ENCODE measurements at regions not wholly inside any gene's neighbourhood (a gene's known extent, or its start where the extent isn't known, plus 50 kb on each side); places are given as distances from the start of the nearest gene placed in this dataset.

DNA sequence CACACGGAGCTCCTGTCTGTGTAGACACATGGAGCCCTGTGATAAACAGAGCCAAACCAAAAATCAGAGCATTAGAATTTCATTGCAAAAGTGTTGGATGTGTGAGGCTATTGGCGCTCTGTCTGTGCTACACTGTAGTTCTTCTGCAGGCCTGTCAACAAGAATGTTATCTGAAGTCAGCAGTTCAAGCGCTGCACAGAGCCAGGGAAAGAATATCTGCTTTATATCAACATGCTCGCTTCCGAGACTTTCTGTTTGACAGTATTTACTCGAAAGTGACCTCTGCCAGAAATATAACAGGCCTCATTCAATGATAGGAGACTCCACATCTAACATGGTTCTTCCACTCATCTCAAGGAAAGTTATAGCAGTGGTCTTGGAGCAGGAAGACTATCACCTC is 118.3 kb downstream of the CCER1 start:
- Histone ChIP-seq H3K27me3 (ENCODE audit: control insufficient read depth in 1 of 2, insufficient read depth in 2 of 2, low read length in 1 of 2) (no peaks in the 10 kb centered on the region), H3K27ac (ENCODE audit: low read depth in 1 of 2, low read length in 2 of 2) (no peak overlapping the region), H3K9me3 (ENCODE audit: control insufficient read depth, low read length) (no peaks in the 10 kb centered on the region), H3K36me3 (ENCODE audit: control insufficient read depth in 1 of 2, insufficient read depth in 2 of 2, low read length in 1 of 2) (no peaks in the 10 kb centered on the region), H3K4me3 (ENCODE audit: low read length in 2 of 2) (no peak overlapping the region), H3K4me1 (ENCODE audit: control insufficient read depth in 1 of 2, insufficient read depth in 2 of 2, low read length in 2 of 2) (no peaks in the 10 kb centered on the region)
- 17 to 25% methylated on average over 6 of the region's 6 CpGs for WGBS, 2 donors
- ATAC-seq (ENCODE audit: low FRiP score) (no peak), DNase-seq (no peak)
- intact Hi-C loops (cut with DNase I) = no loop called here

DNA sequence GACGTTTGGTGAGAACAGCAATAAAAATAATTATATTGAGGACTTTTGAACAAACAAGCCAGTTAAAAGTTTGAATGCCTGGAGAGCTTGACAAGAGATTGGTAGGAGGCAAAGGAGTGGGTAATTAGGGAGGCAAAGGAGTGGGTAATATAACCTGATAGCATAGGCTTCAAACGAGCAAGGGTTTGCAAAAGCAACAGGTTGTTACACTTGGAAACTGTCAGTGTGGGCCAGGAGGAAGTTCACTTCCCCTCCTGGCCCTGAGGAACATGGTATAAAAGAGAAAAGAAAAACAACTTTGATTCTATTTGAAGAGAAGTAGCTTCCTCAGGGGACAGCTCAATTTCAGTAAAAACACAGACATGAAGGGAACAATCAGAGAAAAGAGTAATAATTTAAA is 121.7 kb downstream of the CCER1 start:
- H3K9me3 ChIP-seq (ENCODE audit: control insufficient read depth, low read length) = no peaks in the 10 kb centered on the region
- intact Hi-C loops (cut with DNase I) = no loop called here

DNA sequence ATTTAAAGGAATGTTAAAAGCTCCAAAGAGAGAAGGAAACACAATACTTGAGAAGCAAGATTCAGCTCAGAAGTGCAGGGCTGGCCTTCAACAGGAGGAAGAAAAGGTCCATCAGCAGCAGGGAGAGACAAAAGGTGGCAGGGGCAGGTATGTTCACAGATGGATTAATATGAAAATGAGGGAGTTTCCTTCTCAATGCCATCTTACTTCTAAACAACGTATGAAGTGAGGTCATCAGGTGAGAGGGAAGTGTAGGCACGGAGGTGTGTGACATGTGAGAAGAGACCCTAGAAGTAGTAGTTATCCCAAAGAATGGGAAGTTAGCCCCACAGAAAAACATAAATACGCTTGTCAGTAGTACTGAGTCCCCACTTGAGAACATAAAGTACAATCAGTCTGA is 122.5 kb downstream of the CCER1 start:
- Histone ChIP-seq H3K36me3 (ENCODE audit: control insufficient read depth in 1 of 2, insufficient read depth in 2 of 2, low read length in 1 of 2) (no peaks in the 10 kb centered on the region), H3K4me1 (ENCODE audit: control insufficient read depth in 1 of 2, insufficient read depth in 2 of 2, low read length in 2 of 2) (no peaks in the 10 kb centered on the region), H3K27ac (ENCODE audit: low read depth in 1 of 2, low read length in 2 of 2) (no peak overlapping the region), H3K27me3 (ENCODE audit: control insufficient read depth in 1 of 2, insufficient read depth in 2 of 2, low read length in 1 of 2) (no peaks in the 10 kb centered on the region), H3K4me3 (ENCODE audit: low read length in 2 of 2) (no peak overlapping the region), H3K9me3 (ENCODE audit: control insufficient read depth, low read length) (no peaks in the 10 kb centered on the region)
- 93% methylated on average over 3 of the region's 3 CpGs for WGBS, 2 donors
- intact Hi-C loops (cut with DNase I) = no loop called here
- ATAC-seq (ENCODE audit: low FRiP score) (no peak), DNase-seq (no peak)

More for the DNA sequence above, 121.7 kb downstream of the CCER1 start:
- Histone ChIP-seq H3K27ac (ENCODE audit: low read depth in 1 of 2, low read length in 2 of 2) (no peak overlapping the region), H3K36me3 (ENCODE audit: control insufficient read depth in 1 of 2, insufficient read depth in 2 of 2, low read length in 1 of 2) (no peaks in the 10 kb centered on the region), H3K4me3 (ENCODE audit: low read length in 2 of 2) (no peak overlapping the region), H3K27me3 (ENCODE audit: control insufficient read depth in 1 of 2, insufficient read depth in 2 of 2, low read length in 1 of 2) (no peaks in the 10 kb centered on the region), H3K4me1 (ENCODE audit: control insufficient read depth in 1 of 2, insufficient read depth in 2 of 2, low read length in 2 of 2) (no peaks in the 10 kb centered on the region)
- ATAC-seq (ENCODE audit: low FRiP score) (no peak), DNase-seq (no peak)
- 14 to 27% methylated on average over 2 of the region's 2 CpGs for WGBS, 2 donors

DNA sequence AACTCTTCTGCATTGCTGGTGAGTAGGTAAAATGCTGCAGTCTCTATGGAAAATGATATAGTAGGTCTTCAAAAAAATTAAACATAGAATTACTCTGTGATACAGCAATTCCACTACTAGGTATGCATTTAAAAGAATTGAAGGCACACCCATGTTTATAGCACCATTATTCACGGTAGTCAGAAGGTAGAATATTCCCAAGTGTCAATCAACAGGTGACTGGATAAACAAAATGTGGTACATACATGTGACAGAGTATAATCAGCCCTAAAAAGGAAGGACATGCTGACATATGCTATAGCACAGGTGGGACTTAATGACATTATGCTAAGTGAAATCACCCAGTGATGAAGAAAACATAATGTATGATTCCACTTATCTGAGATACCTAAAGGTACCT is 123.3 kb downstream of the CCER1 start:
- no peak for ATAC-seq (ENCODE audit: low FRiP score)
- no peak overlapping the region for H3K4me3 ChIP-seq (ENCODE audit: low read length in 2 of 2)
- 85 to 93% methylated on average over 1 of the region's 1 CpG for WGBS, 2 donors
- H3K9me3 ChIP-seq (ENCODE audit: control insufficient read depth, low read length) = no peaks in the 10 kb centered on the region
- intact Hi-C loops (cut with DNase I) = no loop called here
- no peaks in the 10 kb centered on the region for H3K27me3 ChIP-seq (ENCODE audit: control insufficient read depth in 1 of 2, insufficient read depth in 2 of 2, low read length in 1 of 2)
- no peak overlapping the region for H3K27ac ChIP-seq (ENCODE audit: low read depth in 1 of 2, low read length in 2 of 2)
- no peak for DNase-seq
- H3K4me1 ChIP-seq (ENCODE audit: control insufficient read depth in 1 of 2, insufficient read depth in 2 of 2, low read length in 2 of 2) = no peaks in the 10 kb centered on the region
- no peaks in the 10 kb centered on the region for H3K36me3 ChIP-seq (ENCODE audit: control insufficient read depth in 1 of 2, insufficient read depth in 2 of 2, low read length in 1 of 2)

DNA sequence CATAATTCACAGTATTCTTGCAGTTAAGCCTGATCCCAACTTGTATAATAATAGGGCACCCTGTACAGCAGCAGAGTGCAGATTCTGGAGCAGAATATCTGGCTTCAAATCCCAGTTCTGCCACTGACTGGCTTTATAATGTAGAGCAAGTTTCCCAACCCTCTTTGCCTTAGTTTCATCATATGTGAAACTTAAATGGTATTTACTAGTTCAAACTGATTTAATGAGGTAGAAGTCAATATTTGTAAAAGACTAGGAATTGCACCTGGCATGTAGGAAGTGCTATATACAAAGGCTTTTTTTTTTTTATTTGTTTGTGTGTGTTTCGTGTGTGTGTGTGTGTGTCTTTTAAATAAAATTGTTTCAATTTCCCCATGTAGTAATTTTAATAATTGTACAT is 125.9 kb downstream of the CCER1 start:
- Histone ChIP-seq H3K4me1 (ENCODE audit: control insufficient read depth in 1 of 2, insufficient read depth in 2 of 2, low read length in 2 of 2) (no peaks in the 10 kb centered on the region), H3K27me3 (ENCODE audit: control insufficient read depth in 1 of 2, insufficient read depth in 2 of 2, low read length in 1 of 2) (no peaks in the 10 kb centered on the region), H3K27ac (ENCODE audit: low read depth in 1 of 2, low read length in 2 of 2) (no peak overlapping the region), H3K9me3 (ENCODE audit: control insufficient read depth, low read length) (no peaks in the 10 kb centered on the region), H3K36me3 (ENCODE audit: control insufficient read depth in 1 of 2, insufficient read depth in 2 of 2, low read length in 1 of 2) (no peaks in the 10 kb centered on the region), H3K4me3 (ENCODE audit: low read length in 2 of 2) (no peak overlapping the region)
- ATAC-seq (ENCODE audit: low FRiP score) (no peak), DNase-seq (no peak)
- WGBS, 2 donors = 0 to 54% methylated on average over 1 of the region's 1 CpG
- intact Hi-C loops (cut with DNase I) = no loop called here

DNA sequence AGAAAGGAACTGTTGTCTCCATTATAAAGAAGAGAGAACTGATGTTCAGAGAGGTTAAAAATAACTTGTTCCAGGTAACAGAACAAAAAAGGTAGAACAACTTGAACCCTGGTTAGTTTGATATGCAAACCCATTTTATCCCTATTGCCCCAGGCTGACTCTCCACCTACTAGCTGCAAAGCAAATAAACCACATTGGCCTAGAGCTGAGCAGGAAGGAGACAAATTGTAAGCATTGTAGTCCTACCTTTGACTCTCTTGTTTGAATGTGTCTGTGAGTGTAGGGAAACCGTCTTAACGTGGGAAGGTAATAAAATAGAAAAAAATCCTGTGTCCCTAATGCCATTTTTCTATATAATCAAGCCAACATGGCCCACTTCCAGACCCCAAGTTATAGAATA is 126.4 kb downstream of the CCER1 start:
- Histone ChIP-seq H3K27me3 (ENCODE audit: control insufficient read depth in 1 of 2, insufficient read depth in 2 of 2, low read length in 1 of 2) (no peaks in the 10 kb centered on the region), H3K4me1 (ENCODE audit: control insufficient read depth in 1 of 2, insufficient read depth in 2 of 2, low read length in 2 of 2) (no peaks in the 10 kb centered on the region), H3K9me3 (ENCODE audit: control insufficient read depth, low read length) (no peaks in the 10 kb centered on the region), H3K36me3 (ENCODE audit: control insufficient read depth in 1 of 2, insufficient read depth in 2 of 2, low read length in 1 of 2) (no peaks in the 10 kb centered on the region), H3K27ac (ENCODE audit: low read depth in 1 of 2, low read length in 2 of 2) (no peak overlapping the region), H3K4me3 (ENCODE audit: low read length in 2 of 2) (no peak overlapping the region)
- ATAC-seq (ENCODE audit: low FRiP score) (no peak), DNase-seq (no peak)
- WGBS, 2 donors = 46 to 76% methylated on average over 2 of the region's 2 CpGs
- intact Hi-C loops (cut with DNase I) = no loop called here

DNA sequence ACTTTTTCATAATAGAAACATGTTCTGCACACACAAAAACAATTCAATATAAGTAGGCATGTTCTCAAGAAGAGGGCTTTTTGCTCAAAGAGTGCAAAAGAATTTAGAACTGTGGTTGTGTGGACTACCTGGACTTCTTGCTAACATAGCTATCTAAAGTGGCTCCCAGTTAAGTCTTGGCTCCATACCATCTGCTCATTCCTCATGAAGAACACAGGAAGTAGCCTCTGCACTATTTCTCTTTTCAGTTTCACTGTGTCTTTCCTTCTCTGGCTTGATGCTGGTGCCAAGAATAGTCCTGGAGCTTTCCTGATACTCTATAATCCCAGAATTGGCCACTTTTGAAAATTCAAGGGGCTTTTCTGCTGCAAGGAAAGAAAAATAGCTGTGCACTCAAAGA is 127.4 kb downstream of the CCER1 start:
- intact Hi-C loops (cut with DNase I) = no loop called here
- DNase-seq (no peak), ATAC-seq (ENCODE audit: low FRiP score) (no peak)
- Histone ChIP-seq H3K27me3 (ENCODE audit: control insufficient read depth in 1 of 2, insufficient read depth in 2 of 2, low read length in 1 of 2) (no peaks in the 10 kb centered on the region), H3K9me3 (ENCODE audit: control insufficient read depth, low read length) (no peaks in the 10 kb centered on the region), H3K36me3 (ENCODE audit: control insufficient read depth in 1 of 2, insufficient read depth in 2 of 2, low read length in 1 of 2) (no peaks in the 10 kb centered on the region), H3K4me1 (ENCODE audit: control insufficient read depth in 1 of 2, insufficient read depth in 2 of 2, low read length in 2 of 2) (no peaks in the 10 kb centered on the region), H3K27ac (ENCODE audit: low read depth in 1 of 2, low read length in 2 of 2) (no peak overlapping the region), H3K4me3 (ENCODE audit: low read length in 2 of 2) (no peak overlapping the region)

DNA sequence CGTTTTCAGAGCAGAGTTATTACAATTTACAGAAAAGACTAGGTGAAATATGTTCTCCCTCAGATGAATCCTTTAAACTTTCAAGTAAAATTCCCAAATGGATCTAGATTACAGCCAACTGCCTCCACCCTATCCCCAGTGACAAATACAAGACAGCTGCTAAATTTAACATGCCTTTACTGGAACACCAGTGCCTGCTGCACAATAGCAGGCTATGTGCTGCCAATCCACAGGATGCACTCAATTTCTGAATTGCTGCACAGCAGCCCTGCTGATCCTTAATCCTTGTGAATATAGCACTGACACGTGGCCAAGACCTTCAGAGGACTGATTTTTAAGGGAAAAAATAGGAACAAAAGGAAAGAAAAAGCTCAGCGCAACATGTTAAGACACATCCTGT is 128.9 kb downstream of the CCER1 start:
- ATAC-seq (ENCODE audit: low FRiP score) (no peak), DNase-seq (no peak)
- no peak overlapping the region for H3K4me3 ChIP-seq (ENCODE audit: low read length in 2 of 2)
- no peak overlapping the region for H3K27ac ChIP-seq (ENCODE audit: low read depth in 1 of 2, low read length in 2 of 2)
- WGBS, 2 donors = 80 to 82% methylated on average over 3 of the region's 3 CpGs
- no peaks in the 10 kb centered on the region for H3K4me1 ChIP-seq (ENCODE audit: control insufficient read depth in 1 of 2, insufficient read depth in 2 of 2, low read length in 2 of 2)
- H3K9me3 ChIP-seq (ENCODE audit: control insufficient read depth, low read length) = no peaks in the 10 kb centered on the region
- intact Hi-C loops (cut with DNase I) = no loop called here
- H3K36me3 ChIP-seq (ENCODE audit: control insufficient read depth in 1 of 2, insufficient read depth in 2 of 2, low read length in 1 of 2) = no peaks in the 10 kb centered on the region
- no peaks in the 10 kb centered on the region for H3K27me3 ChIP-seq (ENCODE audit: control insufficient read depth in 1 of 2, insufficient read depth in 2 of 2, low read length in 1 of 2)

DNA sequence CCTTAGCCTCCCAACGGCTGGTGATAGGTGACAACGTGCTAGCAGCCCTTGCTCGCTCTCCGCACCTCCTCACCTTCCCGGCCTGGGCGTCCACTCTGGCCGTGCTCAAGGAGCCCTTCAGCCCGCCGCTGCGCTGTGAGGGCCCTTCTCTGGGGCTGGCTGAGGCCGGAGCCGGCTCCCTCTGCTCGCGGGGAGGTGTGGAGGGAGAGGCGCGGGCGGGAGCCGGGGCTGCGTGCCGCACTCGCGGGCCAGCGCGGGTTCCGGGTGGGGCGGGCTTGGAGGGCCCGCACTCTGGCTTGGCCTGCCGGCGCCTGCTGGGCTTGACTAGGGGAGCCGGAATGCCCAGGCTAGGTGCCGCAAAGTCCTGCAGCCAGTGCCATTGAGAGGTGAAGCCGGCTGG is 131.1 kb downstream of the CCER1 start:
- 97 to 98% methylated on average over 32 of the region's 32 CpGs for WGBS, 2 donors
- no peaks in the 10 kb centered on the region for H3K9me3 ChIP-seq (ENCODE audit: control insufficient read depth, low read length)
- H3K27me3 ChIP-seq (ENCODE audit: control insufficient read depth in 1 of 2, insufficient read depth in 2 of 2, low read length in 1 of 2) = no peaks in the 10 kb centered on the region
- H3K4me1 ChIP-seq (ENCODE audit: control insufficient read depth in 1 of 2, insufficient read depth in 2 of 2, low read length in 2 of 2) = no peaks in the 10 kb centered on the region
- H3K27ac ChIP-seq (ENCODE audit: low read depth in 1 of 2, low read length in 2 of 2) = no peak overlapping the region
- no peaks in the 10 kb centered on the region for H3K36me3 ChIP-seq (ENCODE audit: control insufficient read depth in 1 of 2, insufficient read depth in 2 of 2, low read length in 1 of 2)
- intact Hi-C loops (cut with DNase I) = no loop called here
- ATAC-seq (ENCODE audit: low FRiP score) (no peak), DNase-seq (no peak)
- no peak overlapping the region for H3K4me3 ChIP-seq (ENCODE audit: low read length in 2 of 2)

DNA sequence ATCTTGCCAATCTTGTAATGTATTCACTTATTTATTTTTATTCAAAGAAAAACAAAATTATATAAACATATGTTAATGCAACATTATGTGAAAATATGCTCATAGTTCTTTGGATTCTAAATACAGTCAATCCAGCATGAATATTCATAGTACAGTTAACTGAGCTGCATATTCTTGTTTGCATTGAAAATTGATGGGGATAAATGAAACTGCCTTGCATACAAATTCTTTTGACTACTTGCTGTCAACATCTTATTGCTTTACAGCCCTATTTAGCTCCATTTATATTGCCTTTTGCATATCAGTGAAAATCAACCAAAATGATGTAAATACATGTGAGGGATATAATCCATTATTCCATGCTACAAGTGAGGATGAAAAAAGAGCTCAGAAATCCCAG is 135.3 kb downstream of the CCER1 start:
- intact Hi-C loops (cut with DNase I) = no loop called here
- no peak overlapping the region for H3K27ac ChIP-seq (ENCODE audit: low read depth in 1 of 2, low read length in 2 of 2)
- ATAC-seq (ENCODE audit: low FRiP score) (no peak), DNase-seq (no peak)
- H3K9me3 ChIP-seq (ENCODE audit: control insufficient read depth, low read length) = no peaks in the 10 kb centered on the region
- no peaks in the 10 kb centered on the region for H3K4me1 ChIP-seq (ENCODE audit: control insufficient read depth in 1 of 2, insufficient read depth in 2 of 2, low read length in 2 of 2)
- H3K4me3 ChIP-seq (ENCODE audit: low read length in 2 of 2) = no peak overlapping the region
- no peaks in the 10 kb centered on the region for H3K36me3 ChIP-seq (ENCODE audit: control insufficient read depth in 1 of 2, insufficient read depth in 2 of 2, low read length in 1 of 2)
- H3K27me3 ChIP-seq (ENCODE audit: control insufficient read depth in 1 of 2, insufficient read depth in 2 of 2, low read length in 1 of 2) = no peaks in the 10 kb centered on the region
